ENCODE measurements at regions not wholly inside any gene's neighbourhood (a gene's known extent, or its start where the extent isn't known, plus 50 kb on each side); places are given as distances from the start of the nearest gene placed in this dataset.

- no peak for TF ChIP-seq CTCF (IDR thresholded peaks at IDR 0.05)
- no peak for TF ChIP-seq POLR2A (IDR thresholded peaks at IDR 0.05)
- no peak for TF ChIP-seq POLR2AphosphoS5 (IDR thresholded peaks at IDR 0.05)
Measured at GRCh38 chrX:22395372-22395771, 122.7 kb downstream of the CBLL2 start.

All from prostate gland (tissue), 2 donors.